Inflammatory macrophage (primary cell): ENCODE measurements at regions not wholly inside any gene's neighbourhood (a gene's known extent, or its start where the extent isn't known, plus 50 kb on each side); places are given as distances from the start of the nearest gene placed in this dataset.
"Not testable (repeated sequence)": the region's sequence is repeated elsewhere in the genome, so short reads cannot be mapped to it uniquely, and the experiment has no call there.

Source experiments
- DNase-seq, 2 donors: peaks; one replicate each; pipeline ENCODE4 v3.0.0-alpha.2; 2020 to 2022

DNA sequence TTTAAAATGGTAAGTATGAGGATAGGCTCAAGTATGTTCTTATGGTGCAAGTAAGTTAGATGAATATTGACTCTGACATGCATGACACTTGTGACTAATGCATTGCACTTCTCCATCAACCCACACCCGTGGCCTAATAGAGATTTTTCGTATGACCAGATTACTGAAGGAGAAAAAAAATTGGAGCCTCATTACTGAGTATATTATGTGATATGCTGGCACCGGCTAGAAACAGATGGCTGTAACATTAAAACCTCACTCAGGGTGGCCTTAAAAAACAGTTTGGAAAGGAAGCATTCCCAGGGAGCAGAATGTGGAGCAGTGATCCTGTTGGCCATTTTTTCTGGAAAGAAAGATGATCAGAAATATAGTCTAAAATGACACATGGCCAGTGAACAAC is 766.4 kb downstream of the PRELID2 start:
- DNase-seq, result no peak

DNA sequence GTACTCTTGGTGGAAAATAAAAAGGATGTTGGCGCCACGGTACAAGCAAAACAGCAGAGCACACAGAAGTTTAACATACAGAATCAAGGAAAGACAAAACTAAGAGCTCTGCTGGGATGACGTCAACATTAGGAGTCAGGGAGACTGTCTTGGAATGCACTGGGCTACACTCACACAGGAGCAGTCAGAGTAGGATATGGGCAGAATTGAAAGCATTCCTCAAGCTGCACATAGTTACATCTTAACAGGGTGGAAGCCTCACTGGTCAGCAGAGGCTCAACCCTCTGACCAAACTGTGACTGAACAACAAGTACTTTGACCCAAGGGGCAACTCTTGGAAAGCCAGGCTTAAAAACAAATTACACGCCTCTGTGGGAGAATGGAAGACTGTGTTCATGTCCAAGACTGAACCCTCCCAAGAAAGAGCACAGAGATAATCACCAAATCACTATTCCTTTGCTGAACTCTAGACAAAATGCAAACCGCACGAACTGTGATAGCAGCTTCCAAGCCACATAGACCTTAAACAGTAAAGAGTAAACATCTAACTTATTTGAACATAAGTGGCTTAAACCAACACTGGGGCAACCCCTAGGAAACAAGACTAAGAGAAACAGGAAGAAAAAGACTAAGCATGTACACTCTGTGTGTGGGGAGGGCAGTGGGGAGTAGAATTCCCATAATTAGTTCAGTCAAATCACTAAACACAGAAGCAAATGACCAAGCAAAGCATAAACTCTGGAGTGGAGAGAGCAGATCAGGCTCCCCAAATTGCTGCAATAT is 772.7 kb downstream of the PRELID2 start:
- DNase-seq, result no peak

GRCh38 chr5:145056800-145057199 is 778.3 kb downstream of the PRELID2 start:
- no peak for DNase-seq

GRCh38 chr5:145050181-145050580 is 785.0 kb downstream of the PRELID2 start:
- DNase-seq, result no peak

- no peak for DNase-seq
These were observed 790.2 kb downstream of the PRELID2 start for GRCh38 chr5:145044970-145045369.

- DNase-seq, result no peak
These were observed 806.5 kb downstream of the PRELID2 start for GRCh38 chr5:145028626-145029025.

- DNase-seq, result no peak
These were observed 807.9 kb downstream of the PRELID2 start for GRCh38 chr5:145027286-145027685.

GRCh38 chr5:145025775-145026174 is 809.4 kb downstream of the PRELID2 start:
- no peak for DNase-seq

DNA sequence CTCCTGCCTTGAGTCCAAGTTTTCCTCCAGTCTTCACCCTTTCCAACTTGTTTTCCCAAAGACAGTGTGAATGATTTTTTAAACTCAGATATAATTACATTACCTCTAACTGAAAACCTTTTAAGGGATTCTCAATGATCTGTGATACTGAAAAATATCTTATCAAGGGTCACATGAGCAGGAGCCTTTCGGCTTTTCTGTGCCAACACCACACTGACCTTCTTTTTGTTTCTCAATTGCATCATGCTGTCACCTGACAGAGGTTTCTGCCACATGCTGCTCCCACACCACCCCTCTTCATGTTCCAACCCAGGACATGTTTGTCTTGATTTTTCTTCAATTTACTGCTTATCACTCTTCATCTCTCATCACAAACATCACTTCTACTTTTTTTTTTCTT is 820.0 kb downstream of the PRELID2 start:
- no peak for DNase-seq

- DNase-seq, result no peak
These were observed 821.0 kb downstream of the PRELID2 start for GRCh38 chr5:145014109-145014508.

GRCh38 chr5:145010834-145011233 is 824.3 kb downstream of the PRELID2 start:
- no peak for DNase-seq

DNA sequence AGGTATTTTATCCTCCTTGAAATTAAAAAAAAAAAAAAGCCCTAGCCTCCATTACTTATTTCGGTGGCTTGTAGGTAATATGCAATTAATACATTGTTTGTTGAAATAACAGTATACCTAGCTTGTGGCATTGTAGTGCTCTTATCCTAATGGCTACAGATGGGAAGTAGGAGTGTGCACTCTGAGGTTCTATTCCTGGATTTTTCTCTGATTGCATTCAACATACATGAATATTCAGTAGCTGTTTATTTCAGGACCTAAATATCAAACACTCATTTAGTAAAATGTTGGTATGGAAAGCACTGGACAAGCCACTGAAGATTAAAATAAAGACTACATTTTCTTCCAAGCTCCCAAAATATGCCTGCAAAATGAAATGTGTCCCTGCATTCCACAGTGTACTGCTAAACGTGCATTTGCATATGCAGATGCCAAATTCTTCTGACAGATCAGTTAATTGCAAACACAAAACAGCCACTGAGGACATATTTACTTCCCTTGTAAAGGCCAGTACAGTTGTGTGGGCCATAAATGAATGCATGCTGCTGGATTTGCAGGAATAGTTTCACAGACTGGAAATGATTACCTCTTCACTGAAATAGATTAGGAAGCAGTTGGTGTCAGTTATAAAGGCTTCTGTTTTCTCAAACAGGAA is 826.1 kb downstream of the PRELID2 start:
- DNase-seq, result no peak

DNA sequence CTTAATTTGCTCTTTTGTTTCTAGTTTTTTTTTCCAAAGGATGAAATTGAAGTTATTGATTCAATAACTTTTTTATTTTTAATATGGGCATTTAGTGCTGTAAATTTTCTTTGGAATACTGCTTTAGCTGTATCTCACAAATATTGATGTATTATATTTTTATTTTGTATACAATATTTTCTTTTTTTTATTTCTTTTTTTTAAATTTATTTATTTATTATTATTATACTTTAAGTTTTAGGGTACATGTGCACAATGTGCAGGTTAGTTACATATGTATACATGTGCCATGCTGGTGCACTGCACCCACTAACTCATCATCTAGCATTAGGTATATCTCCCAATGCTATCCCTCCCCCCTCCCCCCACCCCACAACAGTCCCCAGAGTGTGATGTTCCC is 823.7 kb downstream of the KCTD16 start:
- not testable (repeated sequence) for DNase-seq

GRCh38 chr5:144983101-144983500 is 812.4 kb downstream of the KCTD16 start:
- DNase-seq, result no peak

DNA sequence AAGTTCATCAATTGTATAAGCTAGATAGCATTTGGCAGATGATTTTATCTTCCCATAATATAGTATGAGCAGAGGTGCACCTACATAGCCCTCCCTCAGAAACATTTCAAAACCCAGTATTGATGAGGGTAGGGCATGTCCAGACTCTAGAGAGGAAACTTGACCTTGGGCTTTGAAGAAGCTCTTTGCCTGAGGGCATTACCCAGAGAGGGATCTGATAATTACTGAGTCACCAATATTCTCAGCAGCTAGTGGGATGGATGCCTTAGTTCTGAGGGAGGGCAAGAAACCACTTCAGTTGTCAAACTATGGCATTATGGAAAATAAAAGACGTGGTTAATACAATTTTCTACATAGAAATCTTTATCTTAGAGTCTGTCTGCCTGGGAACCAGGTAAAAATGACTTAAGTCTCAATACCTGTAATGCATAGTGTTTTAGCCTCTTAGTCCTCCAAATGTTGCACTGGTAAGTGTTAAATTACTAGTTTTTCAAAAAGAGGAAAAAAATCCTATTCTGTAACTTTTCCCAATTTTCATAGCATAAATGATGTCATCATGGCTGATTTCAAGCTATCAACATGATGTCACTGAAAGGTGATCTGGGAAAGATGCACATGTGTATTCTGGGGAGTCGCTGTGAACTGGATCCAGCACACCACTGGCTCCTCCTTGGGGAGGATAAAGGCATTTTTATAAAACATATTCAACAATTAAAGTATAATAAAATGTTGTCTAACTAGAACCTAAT is 809.0 kb downstream of the KCTD16 start:
- DNase-seq, result no peak

DNA sequence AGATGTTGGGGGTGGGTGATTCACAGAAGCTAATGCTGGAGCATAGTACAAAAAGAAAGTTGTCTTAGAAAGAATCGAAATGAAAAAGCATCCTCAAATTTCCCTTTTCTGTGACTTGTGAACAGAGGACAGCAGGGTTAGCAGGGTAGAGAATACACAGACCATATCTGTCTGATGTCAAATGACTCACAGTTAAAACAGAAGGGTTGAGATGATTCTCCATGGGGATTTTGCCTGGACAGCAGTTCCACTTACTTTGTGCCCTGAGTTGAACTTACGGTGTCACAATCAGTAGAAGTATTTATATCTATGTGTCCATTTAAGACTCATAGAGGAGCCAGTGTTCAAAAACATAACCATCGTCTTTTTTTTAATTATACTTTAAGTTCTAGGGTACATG is 801.6 kb downstream of the KCTD16 start:
- no peak for DNase-seq

DNA sequence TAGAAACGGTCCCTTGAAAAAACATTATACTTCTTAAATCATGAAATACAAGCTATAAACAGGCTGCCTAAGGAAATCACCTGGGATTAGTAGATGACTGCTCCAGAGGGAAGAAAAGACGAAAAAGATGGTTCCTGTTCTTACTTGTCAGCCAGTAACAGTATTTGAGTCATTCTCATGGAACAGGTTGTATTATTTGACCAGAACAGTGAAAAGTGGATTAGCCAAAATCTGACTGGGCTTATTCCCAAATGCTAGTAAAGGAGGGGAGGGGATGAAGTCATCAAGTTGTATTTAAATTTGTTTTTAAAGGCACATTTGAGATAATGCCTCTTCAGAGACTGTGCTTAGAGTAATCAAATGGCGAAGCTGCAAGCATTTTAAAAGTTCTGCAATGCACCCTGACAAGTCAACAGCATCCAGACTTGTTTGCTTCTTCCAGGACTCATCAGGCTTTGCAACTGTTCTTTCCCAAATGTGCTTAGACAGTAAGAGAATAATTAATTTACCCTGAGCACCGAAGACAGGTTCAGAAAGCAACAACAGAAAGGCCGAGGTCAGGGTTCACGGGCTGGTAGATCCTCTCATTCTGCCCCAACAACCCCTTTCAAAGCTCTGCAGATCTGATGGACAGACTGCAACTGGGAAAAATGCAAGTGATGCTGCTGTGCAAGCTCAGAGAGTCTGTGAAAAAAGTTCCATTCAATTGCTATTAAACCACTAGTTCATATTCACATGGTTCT is 800.6 kb downstream of the KCTD16 start:
- no peak for DNase-seq

GRCh38 chr5:144960296-144960695 is 789.6 kb downstream of the KCTD16 start:
- no peak for DNase-seq

GRCh38 chr5:144958002-144958401 is 787.3 kb downstream of the KCTD16 start:
- no peak for DNase-seq

DNA sequence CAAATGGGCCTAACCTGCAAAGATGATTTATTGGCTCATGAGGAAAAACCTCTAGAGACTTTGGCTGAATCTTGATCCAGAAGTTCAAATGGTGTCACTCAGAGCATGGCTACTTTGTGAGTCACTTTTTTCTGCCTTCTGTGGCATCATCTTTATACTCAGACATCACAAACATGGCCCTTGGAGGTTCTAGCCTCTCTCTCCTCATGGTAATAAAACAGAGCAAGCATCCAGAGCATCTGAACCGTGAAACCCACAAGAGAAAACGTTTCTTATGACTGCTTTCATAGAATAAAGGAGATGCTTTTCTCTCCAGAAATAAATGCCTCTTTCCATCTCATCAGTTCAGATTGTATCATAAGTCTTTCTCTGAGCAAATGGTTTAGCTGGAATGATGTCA is 780.3 kb downstream of the KCTD16 start:
- DNase-seq, result no peak

DNA sequence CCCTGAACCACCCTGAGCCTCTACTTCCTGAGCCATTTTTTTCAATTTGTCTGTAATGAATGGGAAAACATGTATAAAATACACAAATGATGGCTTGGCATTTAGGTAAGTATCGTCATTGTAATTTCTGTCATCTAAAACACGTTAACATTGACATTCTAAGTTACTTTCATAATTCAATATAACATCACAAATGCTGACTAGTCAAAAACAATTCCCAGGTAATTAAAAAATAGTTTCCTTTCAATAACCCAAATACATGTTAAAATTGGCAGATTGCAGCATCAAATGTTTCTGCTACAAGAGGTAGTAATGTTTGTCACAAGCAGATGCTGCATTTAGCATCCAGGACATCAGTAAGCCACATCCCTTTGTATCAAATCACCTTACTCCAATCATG is 776.4 kb downstream of the KCTD16 start:
- no peak for DNase-seq

DNA sequence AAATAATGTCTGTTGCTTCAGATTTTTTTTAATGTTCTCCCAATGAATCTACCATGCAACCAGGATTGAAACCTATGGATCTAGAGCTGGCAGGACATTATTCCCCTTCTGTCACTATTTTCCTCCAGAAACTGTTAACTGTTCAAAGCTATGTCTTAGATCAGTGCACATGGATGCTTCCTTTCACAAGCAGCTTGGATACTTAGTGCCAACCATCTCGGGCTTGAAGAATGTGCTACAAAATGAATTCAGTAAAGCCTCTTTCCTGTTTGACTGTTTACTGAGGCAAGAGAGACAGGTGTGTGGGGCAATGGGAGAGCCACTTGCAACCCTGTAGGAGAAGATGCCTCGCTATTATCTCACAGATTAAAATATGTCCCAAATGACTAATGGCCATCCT is 774.8 kb downstream of the KCTD16 start:
- DNase-seq, result no peak

DNA sequence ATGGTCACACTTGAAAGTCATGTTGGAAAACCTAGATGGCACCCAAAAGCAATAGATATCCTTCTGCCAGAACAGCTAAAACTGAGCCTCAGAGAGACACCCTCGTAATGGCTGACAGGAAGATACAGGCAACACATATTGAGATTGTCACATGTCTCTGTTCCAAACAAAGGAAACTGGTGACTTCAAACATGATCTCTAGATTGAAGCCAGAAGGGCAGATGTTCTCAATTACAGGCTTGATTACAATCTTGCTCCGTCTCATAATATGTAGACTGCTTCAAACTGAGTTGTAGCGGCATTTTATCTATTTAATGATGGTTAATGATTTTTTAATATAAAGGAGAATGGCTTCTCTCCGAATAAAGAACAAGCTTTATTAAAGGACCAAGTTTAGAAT is 774.3 kb downstream of the KCTD16 start:
- DNase-seq, result no peak
